ENCODE measurements at regions not wholly inside any gene's neighbourhood (a gene's known extent, or its start where the extent isn't known, plus 50 kb on each side); places are given as distances from the start of the nearest gene placed in this dataset.
"Not testable (repeated sequence)": the region's sequence is repeated elsewhere in the genome, so short reads cannot be mapped to it uniquely, and the experiment has no call there.

DNA sequence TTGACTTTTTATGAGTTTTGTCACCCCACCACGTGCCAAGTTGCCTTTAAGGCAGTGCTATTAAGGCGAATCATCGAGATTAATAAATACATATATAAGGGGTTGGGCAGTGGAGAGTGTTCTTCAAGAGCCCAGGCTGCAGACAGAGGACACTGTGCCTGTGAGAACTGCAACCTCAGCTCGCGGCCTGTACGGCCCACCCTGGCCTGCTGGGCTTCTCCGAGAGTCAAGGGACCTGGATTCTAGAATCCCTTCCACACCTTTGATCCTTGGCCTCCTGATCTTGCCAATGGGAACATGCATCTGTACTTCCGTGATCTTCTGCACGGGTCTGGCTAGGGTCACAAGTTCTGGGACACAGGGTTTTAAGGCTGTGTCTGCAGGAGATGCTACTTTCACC lies 54.5 kb downstream of the IRX5 start:
- DNase-seq (ENCODE audit: low read depth in 2 of 2): no peak

DNA sequence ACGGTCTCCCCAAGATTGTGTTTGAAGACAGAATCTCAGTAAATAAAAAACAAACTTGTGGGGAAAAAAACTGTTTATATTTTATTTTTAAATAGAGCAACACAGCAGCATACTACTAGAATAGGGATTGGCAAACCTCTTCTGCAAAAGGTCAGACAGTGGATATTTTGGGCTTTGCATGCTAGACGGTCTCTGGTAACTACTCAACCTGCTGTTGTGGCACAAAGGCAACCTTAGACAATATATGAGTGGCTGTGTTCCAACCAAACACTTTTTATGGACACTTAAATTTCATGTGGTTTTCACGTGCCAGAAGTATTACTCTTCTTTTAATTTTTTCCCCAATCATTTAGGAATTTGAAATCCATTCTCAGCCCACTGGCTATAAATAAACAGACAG lies 55.0 kb downstream of the IRX5 start:
- no peak for DNase-seq (ENCODE audit: low read depth in 2 of 2)

DNA sequence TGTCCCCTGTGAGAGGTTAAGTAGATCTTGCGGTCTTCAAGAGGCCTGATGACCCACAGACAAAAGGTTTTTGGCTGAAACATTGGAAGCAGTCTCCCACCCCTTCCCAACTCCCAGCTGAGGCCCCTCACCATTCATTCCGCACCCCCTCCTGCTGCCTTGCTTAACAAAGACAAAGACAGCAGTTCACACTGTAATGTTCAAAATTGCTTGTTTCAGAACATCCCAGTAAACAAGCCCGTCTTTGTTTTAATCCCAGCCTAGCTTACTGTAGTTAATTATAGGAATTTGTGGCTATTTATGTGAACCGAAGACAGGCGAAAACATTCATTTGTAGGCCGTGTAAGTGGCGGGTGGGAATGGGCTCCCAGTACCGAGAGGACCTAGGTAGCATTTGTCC lies 55.7 kb downstream of the IRX5 start:
- DNase-seq (ENCODE audit: low read depth in 2 of 2): no peak

DNA sequence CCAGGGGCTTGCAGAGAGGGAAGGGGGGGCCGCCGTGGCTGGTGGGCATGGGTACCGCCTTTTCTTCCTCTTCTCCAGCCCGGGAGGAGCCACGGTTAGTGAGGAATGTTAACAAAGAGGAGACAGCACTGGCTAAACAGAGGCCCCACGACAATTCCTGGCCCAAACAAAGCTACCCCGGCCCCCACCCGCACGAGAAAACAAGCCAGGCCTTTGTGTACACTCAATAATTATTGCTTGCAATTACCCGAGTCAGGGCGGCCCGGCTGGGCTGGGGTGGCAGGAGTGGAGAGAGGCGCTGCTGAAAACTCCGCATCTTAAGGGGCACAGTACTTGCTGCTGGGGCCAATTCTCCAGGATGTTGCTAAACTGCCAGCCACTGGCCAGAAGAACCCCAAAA lies 56.4 kb downstream of the IRX5 start:
- DNase-seq (ENCODE audit: low read depth in 2 of 2): no peak

GRCh38 chr16:54991525-54991924 lies 60.9 kb downstream of the IRX5 start:
- no peak for DNase-seq (ENCODE audit: low read depth in 2 of 2)

- DNase-seq (ENCODE audit: low read depth in 2 of 2): not testable (repeated sequence)
Measured at GRCh38 chr16:54991946-54992345, 61.3 kb downstream of the IRX5 start.

- no peak for DNase-seq (ENCODE audit: low read depth in 2 of 2)
Measured at GRCh38 chr16:54993106-54993895, 62.6 kb downstream of the IRX5 start.

DNA sequence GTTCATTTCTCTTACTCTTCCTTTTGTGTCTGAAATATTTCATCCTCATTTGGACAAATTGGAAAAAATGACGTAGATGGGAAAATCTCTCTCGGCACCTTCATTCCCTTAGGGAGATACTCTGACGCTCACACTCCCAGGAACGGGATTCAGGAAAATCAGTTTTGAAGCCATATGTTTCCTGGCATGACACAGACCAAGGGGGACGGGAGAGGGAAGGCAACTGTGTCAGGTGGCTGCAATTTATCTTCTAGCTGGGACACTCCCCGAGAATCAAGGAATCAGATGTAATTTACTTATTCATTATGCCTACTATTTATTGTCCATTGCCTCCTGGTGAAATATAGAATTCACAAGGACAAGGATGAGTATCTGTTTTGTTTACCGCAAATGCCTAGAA lies 65.5 kb downstream of the IRX5 start:
- no peak for DNase-seq (ENCODE audit: low read depth in 2 of 2)

- DNase-seq (ENCODE audit: low read depth in 2 of 2): no peak
Measured at GRCh38 chr16:54998834-54999233, 68.2 kb downstream of the IRX5 start.

DNA sequence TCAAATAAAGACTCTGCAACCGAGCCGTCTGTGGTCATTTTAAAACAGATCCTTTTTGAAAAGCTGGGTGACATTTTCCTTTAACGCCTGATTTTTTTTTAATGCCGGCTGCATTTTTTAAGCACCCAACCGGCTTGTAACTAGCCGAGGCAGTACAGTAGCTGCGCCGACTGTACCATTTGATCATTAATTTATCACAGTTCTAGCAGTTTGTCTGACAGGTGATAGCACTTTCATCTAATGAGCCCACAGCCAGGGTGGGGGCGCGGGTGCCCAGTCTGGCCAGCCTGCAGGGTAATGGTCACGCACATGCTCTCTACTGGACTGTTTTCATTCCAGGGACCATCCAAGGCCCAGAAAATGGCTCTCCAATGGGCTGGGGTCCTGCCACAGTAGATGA lies 68.8 kb downstream of the IRX5 start:
- no peak for DNase-seq (ENCODE audit: low read depth in 2 of 2)

DNA sequence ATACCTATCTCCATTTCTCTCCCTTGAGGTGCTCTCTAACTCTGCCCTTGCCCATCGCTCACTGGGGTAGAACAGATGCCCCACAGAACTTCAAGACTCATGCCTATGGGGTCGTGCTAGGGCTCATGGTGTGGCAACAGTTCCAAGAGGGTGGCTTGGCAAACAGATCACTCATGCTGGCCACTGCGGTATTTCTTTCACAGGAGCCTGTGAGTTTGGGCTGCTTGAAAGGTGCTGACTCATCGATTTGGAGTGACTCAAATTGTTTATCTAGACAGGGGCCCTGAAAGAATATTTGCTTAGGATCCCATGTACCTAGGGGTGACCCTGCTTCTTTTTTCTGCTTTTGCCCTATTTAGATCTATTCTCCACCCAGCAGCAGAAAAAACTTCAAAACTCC lies 69.9 kb downstream of the IRX5 start:
- no peak for DNase-seq (ENCODE audit: low read depth in 2 of 2)

GRCh38 chr16:55001931-55002330 lies 71.3 kb downstream of the IRX5 start:
- no peak for DNase-seq (ENCODE audit: low read depth in 2 of 2)

DNA sequence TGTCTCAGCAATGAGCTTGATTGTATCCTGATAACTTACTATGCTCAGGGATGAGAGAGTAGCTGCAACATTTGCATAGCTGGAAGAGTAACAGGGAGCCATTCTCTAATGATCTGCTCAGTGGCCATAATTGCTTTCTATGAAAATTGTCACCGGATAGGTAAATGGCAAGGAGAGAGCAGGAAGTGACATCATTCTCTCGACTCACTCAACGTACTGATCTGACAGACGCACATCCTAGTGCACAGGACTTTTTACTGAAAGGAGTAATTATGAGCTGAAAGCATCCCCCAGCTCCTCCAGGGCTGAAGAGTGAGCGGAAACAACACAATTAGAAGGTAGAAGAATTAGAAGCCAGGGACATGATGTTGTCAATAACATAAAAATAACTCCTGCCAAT lies 71.8 kb downstream of the IRX5 start:
- DNase-seq (ENCODE audit: low read depth in 2 of 2): no peak

DNA sequence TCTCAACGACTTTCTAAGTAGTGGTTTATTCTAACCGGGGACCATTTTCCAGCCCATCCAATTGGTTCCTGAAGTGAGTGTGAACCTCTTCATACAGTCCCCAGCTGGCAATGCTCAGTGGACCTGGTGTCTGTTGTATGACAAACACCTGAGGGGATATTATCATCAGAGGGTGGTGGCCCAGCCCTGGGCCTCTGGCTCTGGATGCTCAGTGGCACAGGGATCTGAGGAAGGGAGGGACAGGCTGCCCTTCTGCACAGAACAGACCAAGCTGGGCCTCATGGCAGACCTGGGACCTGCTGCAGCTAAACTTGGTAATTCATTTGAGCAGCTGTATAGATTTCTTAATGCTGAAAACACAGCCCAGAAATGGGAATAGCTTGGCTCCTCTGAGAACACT lies 72.6 kb downstream of the IRX5 start:
- DNase-seq (ENCODE audit: low read depth in 2 of 2): no peak

DNA sequence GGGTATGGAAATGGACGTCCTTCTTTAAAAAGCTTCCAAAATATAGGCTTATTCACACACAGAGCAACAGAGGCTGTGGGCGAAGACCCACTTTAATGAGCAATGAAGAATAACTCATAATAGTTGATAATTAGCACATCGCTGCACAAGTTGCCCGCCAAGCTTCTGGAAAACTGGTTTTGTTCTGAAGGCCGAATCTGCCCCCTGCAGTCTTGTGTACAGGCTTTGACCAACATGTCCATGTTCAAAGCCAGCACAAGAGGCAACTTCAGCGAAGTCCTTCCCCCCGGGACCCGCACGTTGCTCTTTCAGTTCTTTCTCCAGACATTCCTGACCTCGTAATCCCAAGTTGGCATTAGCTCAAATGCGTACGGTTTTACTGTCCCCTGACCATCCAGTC lies 73.3 kb downstream of the IRX5 start:
- DNase-seq (ENCODE audit: low read depth in 2 of 2): no peak

DNA sequence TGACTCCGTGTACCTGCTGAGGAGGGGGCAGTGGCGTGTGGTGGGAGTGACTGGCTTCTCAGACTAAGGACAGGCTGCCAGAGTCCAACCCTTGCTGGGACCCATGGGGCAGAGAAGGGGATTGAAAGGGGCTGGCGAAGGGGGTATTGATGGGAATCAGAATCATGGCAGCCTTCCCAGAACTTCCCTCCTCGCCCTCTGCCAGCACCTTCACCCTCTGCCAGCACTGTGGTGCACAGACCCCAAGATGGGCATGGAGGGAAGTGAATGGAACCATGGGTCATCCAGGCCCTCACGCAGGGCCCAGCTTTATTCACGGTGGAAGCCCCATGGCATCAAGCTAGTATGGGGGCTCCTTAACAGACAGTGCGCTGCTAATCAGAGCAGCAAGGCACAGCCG lies 76.8 kb downstream of the IRX5 start:
- DNase-seq (ENCODE audit: low read depth in 2 of 2): no peak

DNA sequence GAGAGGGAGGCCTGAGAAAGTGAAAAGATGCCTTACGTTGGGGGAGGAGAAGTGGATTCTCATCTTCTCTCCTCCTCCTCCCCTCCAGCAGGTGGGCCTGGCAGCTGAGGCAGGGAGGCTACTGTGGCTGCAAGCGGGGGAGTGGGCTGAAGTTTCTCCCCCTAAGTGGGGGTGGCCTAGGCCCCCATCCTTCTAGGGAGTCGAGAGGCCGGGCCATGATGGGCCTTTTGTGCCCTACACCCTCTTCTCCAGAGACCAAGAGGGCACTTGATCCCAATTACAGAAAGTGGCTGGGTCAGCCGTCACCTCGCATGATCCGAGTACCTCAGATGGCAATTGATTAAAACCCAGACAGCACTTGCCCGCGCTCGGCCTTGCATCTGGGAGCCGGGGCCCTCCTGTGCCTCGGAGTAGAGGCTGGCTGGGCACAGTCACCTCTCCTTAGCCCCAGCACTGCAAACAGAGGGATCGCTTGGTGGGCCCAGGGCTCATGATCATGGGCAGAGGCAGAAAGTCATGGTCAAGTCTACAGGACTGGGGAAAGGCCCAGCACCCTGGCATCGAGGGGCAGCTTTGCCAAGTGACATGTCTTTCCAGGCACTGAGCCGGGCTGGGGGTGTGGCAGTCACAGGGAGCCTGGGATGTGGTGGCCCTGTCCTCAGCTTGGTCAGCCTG lies 78.3 kb downstream of the IRX5 start:
- no peak for DNase-seq (ENCODE audit: low read depth in 2 of 2)

- no peak for DNase-seq (ENCODE audit: low read depth in 2 of 2)
Measured at GRCh38 chr16:55009581-55009980, 78.9 kb downstream of the IRX5 start.

DNA sequence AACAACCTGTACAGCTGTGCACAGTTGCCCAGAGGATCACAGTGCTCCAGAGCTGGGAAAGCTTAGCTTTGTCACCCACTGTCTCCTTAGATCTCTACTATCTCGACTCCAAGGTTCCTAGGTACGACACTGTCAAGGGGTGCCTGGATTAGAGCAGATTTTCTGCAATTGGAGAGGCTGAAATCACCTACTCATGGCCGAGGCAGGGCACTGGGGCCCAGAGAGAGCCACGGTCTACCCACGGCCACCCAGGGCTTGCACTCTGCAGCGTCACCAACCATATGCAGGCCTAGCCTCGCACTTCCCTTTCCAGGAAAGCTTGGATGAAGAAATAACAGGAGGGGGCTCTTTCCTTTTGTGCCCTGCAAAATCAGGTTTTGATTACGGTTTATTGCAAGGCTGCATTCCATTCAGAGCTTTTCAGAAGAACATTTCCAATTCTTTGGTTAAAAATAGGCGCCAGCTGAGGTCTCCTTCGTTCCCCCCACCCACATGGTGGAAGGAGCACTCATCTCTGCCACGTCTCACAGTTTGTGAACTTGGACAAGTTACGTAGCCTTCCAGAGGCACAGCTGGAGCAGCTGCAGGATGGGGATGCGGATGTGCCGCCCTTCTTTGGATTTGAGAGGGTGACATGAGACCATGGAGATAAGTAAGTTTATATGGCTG lies 80.0 kb downstream of the IRX5 start:
- no peak for DNase-seq (ENCODE audit: low read depth in 2 of 2)

GRCh38 chr16:55012362-55012761 lies 81.7 kb downstream of the IRX5 start:
- no peak for DNase-seq (ENCODE audit: low read depth in 2 of 2)

DNA sequence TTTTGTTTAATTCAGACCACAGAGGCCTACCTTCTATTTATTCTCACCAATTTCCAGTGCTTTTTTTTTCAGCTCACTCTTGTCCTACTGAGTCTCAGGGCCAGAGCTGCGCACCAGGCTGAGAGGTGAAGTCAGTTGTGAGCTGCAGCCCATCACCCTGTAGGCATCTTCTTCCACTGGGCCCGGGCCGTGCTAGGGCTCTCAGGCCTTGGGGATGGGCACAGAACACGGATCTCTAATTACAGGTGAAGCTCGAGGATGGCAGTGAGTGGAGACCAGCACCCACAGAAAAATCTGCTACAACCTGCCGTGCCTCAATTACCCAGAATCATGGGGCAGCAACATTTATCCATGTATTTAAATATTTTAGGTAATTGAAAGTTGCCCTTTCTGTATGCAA lies 82.1 kb downstream of the IRX5 start:
- no peak for DNase-seq (ENCODE audit: low read depth in 2 of 2)

- no peak for DNase-seq (ENCODE audit: low read depth in 2 of 2)
Measured at GRCh38 chr16:55014022-55014421, 83.4 kb downstream of the IRX5 start.

Measured in stimulated activated CD4-positive, alpha-beta T cell treated with anti-CD3 and anti-CD28 coated beads, Interleukin-1b, Interleukin-23, amount 100 ng/mL, for 4 hours (primary cell).